Esophagus squamous epithelium (tissue), 5 donors: ENCODE measurements at regions not wholly inside any gene's neighbourhood (a gene's known extent, or its start where the extent isn't known, plus 50 kb on each side); places are given as distances from the start of the nearest gene placed in this dataset.

Source experiments
- DNase-seq: peaks from one replicate; lab custom pipeline; 2025; lab: John Stamatoyannopoulos, UW
- H3K27ac ChIP-seq, 4 donors: fragments of 200-600 bp; sonication (generic); one replicate each; pipeline ENCODE4 v1.5.1; 2016 to 2019; ENCODE audit warnings: mild to moderate bottlenecking in 1 of 4
- H3K27me3 ChIP-seq, 4 donors: fragments of 200-600 bp; sonication (generic); 1 replicate in 3 of 4; 2 replicates in 1 of 4; pipeline versions ENCODE4 v1.5.1 to v1.6.0; 2017 to 2021; ENCODE audit warnings: antibody characterized with exemption in 1 of 4
- H3K36me3 ChIP-seq, 3 donors: fragments of 200-600 bp; sonication (generic); one replicate each; pipeline ENCODE4 v1.5.1; 2016 to 2019
- H3K4me1 ChIP-seq, 3 donors: fragments of 200-600 bp; sonication (generic); one replicate each; pipeline ENCODE4 v1.5.1; 2017 to 2019
- H3K4me3 ChIP-seq, 4 donors: fragments of 200-600 bp; sonication (generic); 1 replicate in 3 of 4; 2 replicates in 1 of 4; pipeline ENCODE4 v1.5.1; 2016 to 2019; ENCODE audit warnings: mild to moderate bottlenecking in 2 of 4, moderate library complexity in 1 of 4
- H3K9me3 ChIP-seq, 3 donors: fragments of 200-600 bp; sonication (generic); one replicate each; pipeline ENCODE4 v1.5.1; 2016 to 2019
- CTCF ChIP-seq, 6 experiments: fragments of 450-650 bp in 4 of 6; fragments of 200-600 bp in 2 of 6; sonication (generic) in 2 of 6; IDR thresholded peaks; one replicate each; pipeline ENCODE4 v1.5.1; 2016 to 2019; ENCODE audit warnings: antibody characterized with exemption in 6 of 6, mild to moderate bottlenecking in 4 of 6, moderate library complexity in 4 of 6
- POLR2A ChIP-seq, 4 donors: fragments of 450-650 bp; IDR thresholded peaks; one replicate each; pipeline ENCODE4 v1.6.1; 2017; ENCODE audit warnings: antibody characterized with exemption in 4 of 4, mild to moderate bottlenecking in 4 of 4, moderate library complexity in 3 of 4
- WGBS, 2 donors: methylation state at CpG; one replicate each; pipeline ENCODE4 v1.1.5; 2018; 5-methylcytosine and 5-hydroxymethylcytosine counted together
- intact Hi-C: fragments of 100-400 bp; cut with DNase I; formaldehyde crosslinking; loops from one replicate; pipeline ENCODE4 v1.15.0; 2022
- donor health status: DM: yes; HTN: yes; CAD: no.

DNA sequence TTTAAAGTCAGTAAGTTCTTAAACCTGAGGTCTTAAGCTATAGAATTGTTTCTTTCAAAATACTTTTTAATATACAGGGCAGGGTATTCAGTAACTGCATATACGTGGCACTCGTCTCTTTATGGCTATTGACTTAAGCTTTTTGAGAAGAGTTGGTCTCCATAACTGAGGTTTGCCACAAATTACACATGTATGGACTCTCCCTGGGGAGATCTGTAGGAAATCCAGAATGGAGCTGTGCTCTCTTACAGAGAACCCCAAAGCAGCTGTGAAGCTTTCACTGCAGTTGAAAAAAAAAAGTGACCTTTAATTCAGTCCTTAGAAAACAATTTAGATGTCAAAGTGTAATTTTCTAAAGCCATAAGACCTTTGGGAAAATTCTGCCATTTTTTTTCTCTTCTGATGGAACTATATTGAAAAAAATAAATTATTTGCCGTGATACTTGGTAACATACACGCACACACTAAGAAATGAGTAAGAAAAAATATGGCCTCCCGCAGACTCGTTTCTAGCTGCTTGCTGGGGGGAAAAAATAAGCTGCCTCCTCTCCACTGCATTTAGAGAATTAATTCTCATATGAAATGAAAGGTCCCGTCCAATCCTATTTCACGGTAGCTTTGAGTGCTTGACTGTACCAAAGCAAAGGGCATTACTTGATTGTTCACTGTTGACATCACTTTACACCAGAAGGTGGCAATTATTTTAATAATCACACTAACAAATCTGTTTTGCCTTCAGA lies 159.4 kb upstream of the TENM3 start:
- Histone ChIP-seq H3K4me1 (no peaks in the 10 kb centered on the region), H3K27ac (no peak overlapping the region), H3K27me3 (peaks cover 0 to 4% (median 0%) of the 10 kb centered on the region in 4 donors), H3K9me3 (no peaks in the 10 kb centered on the region), H3K36me3 (no peaks in the 10 kb centered on the region), H3K4me3 (no peak overlapping the region)
- intact Hi-C loops: no loop called here
- WGBS, 2 donors: 90 to 94% methylated on average over 8 of the region's 8 CpGs
- no peak for DNase-seq
- TF ChIP-seq POLR2A (IDR thresholded peaks at IDR 0.05) (no peak), CTCF (IDR thresholded peaks at IDR 0.05) (no peak)

GRCh38 chr4:182085051-182085480 lies 158.1 kb upstream of the TENM3 start:
- H3K4me3 ChIP-seq: no peak overlapping the region
- WGBS, 2 donors: 45 to 64% methylated on average over 4 of the region's 4 CpGs
- intact Hi-C loops: no loop called here
- H3K27me3 ChIP-seq: peaks cover 0 to 4% (median 0%) of the 10 kb centered on the region in 4 donors
- TF ChIP-seq CTCF (IDR thresholded peaks at IDR 0.05) (no peak), POLR2A (IDR thresholded peaks at IDR 0.05) (no peak)
- no peaks in the 10 kb centered on the region for H3K4me1 ChIP-seq
- H3K9me3 ChIP-seq: no peaks in the 10 kb centered on the region
- no peaks in the 10 kb centered on the region for H3K36me3 ChIP-seq
- no peak for DNase-seq
- no peak overlapping the region for H3K27ac ChIP-seq

GRCh38 chr4:182089326-182089725 lies 153.9 kb upstream of the TENM3 start:
- TF ChIP-seq POLR2A (IDR thresholded peaks at IDR 0.05) (no peak), CTCF (IDR thresholded peaks at IDR 0.05) (peak in 1 of 6 experiments; percentile 20)
- Histone ChIP-seq H3K4me3 (no peak overlapping the region), H3K27ac (no peak overlapping the region), H3K4me1 (no peaks in the 10 kb centered on the region), H3K9me3 (no peaks in the 10 kb centered on the region), H3K27me3 (no peaks in the 10 kb centered on the region), H3K36me3 (no peaks in the 10 kb centered on the region)
- intact Hi-C loops: no loop called here
- DNase-seq: no peak
- WGBS, 2 donors: 84 to 91% methylated on average over 2 of the region's 2 CpGs

DNA sequence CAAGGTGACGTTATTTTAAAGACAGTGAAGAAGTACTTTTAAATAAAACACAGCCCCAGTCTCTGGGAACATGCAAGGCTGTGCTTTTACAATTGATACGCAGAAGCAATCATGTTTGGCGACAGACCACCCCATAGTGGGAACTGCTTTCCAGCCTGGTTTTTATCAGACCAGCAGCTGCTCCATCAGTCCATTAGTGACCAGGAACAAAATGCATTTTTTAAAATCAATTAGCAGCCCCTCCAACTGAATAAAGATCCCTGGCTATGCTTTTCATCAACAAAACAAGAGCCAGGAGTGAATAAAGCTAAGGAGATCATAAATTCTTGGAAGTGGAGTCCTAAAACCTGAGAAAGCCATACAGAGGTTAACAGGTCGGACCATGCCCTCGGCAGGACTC lies 153.0 kb upstream of the TENM3 start:
- H3K4me1 ChIP-seq: no peaks in the 10 kb centered on the region
- H3K4me3 ChIP-seq: no peak overlapping the region
- H3K9me3 ChIP-seq: no peaks in the 10 kb centered on the region
- TF ChIP-seq POLR2A (IDR thresholded peaks at IDR 0.05) (no peak), CTCF (IDR thresholded peaks at IDR 0.05) (no peak)
- no peaks in the 10 kb centered on the region for H3K36me3 ChIP-seq
- no peaks in the 10 kb centered on the region for H3K27me3 ChIP-seq
- H3K27ac ChIP-seq: no peak overlapping the region
- DNase-seq: no peak
- intact Hi-C loops: no loop called here
- WGBS, 2 donors: 77 to 78% methylated on average over 5 of the region's 5 CpGs

DNA sequence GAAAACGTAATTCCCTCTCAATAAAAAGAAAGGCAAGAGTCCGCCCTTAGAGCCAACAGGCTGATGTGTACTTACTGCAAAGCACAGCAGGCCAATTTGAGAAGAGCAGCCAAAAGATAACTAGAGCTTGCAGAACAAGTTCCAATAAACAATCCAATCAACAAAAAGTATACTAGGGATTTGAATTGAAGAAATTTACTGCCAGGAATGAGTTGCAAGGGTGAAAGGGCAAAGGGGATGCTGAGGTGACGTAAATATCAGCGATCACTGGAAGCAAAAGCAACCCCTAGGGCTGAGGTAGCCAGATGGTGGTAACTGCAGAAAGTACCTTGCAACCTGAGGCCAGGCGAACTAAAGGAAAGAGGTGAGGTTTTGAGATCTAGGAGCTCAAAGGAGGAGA lies 152.1 kb upstream of the TENM3 start:
- TF ChIP-seq POLR2A (IDR thresholded peaks at IDR 0.05): no peak
- TF ChIP-seq CTCF (IDR thresholded peaks at IDR 0.05): no peak
- Histone ChIP-seq H3K36me3 (no peaks in the 10 kb centered on the region), H3K9me3 (no peaks in the 10 kb centered on the region), H3K27ac (no peak overlapping the region), H3K27me3 (no peaks in the 10 kb centered on the region), H3K4me3 (no peak overlapping the region), H3K4me1 (no peaks in the 10 kb centered on the region)
- intact Hi-C loops: no loop called here
- DNase-seq: no peak
- WGBS, 2 donors: 77 to 78% methylated on average over 5 of the region's 5 CpGs
